T-helper 9 cell (primary cell): ENCODE measurements at regions not wholly inside any gene's neighbourhood (a gene's known extent, or its start where the extent isn't known, plus 50 kb on each side); places are given as distances from the start of the nearest gene placed in this dataset.

Experiments used
- DNase-seq: peaks from one replicate; pipeline ENCODE4 v3.0.0-alpha.2; 2020

- no peak for DNase-seq
Observed at GRCh38 chr5:110134963-110135935, 445.5 kb downstream of the MAN2A1 start.

DNA sequence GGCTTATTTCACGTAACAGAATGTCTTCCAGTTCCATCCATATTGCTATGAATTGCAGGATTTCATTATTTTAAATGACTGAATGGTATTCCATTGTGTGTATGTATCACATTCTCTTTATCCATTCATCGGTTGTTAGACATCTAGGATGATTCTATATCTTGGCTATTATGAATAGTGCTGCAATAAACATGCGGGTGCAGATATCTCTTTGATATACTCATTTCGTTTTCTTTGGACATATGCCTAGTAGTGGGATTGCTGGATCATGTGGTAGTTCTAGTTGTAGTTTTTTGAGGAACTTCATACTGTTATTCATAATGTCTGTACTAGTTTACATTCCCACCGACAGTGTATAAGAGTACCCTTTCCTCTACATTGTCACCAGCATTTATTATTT, 460.5 kb downstream of the MAN2A1 start:
- DNase-seq = no peak

- DNase-seq = no peak
Observed at GRCh38 chr5:110159202-110159601, 469.5 kb downstream of the MAN2A1 start.

DNA sequence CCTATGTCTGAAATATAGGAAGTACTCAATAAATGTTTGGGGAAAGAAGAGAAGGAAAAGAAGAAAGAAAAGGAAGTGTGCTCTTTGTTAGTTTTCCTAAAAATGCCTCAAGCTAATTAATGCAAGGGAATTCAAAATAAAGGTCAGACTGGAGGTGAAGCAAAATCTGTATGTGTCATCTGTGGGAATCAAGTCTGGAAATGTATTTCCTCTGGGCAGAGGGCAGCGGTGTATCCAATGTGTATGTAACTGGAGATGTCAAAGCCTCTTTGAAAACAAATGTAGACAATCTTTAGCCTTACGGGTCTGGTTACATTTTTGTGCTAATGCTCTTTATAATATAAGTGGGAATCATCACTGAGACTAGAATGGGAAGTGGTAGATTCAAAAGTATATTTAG, 471.4 kb downstream of the MAN2A1 start:
- DNase-seq = no peak

DNA sequence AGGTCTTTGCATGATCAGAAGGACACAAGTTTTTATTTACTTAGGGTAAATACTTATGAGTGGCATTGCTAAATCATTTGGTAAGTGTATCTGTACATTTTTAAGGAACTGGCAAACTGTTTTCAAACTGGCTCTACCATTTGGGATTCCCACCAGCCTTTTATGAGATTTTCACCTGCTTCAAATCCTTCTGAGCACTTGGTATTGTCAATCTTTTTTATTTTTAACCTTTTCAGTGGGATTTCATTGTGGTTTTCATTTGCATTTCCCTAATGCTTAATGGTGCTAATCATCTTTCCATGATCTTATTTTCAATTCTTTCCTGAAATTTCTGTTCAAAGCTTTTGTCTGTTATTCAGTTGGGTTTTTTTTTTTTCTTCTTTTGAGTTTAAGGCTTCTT, 475.6 kb downstream of the MAN2A1 start:
- DNase-seq = no peak

DNA sequence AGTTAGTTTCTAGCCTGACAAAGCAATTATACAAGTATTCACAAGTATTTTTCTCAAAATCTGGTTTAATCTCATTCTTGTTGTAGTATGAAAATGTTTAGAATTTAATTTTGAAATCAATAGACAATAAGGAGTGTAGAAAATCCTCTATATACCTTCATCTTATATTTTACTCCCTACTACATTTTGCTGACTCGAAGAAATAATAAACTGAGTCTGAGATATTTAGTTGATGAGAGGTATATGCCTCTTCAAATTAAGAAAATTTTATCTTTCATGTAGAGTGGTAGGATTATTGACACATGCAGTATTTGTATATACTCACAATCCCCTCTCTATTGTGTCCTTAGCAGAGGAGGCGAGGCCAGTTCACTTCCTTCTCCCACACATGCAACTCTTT, 477.7 kb downstream of the MAN2A1 start:
- DNase-seq = no peak

GRCh38 chr5:110169461-110169860, 479.7 kb downstream of the MAN2A1 start:
- DNase-seq = no peak

GRCh38 chr5:110177729-110178128, 488.0 kb downstream of the MAN2A1 start:
- DNase-seq = no peak

DNA sequence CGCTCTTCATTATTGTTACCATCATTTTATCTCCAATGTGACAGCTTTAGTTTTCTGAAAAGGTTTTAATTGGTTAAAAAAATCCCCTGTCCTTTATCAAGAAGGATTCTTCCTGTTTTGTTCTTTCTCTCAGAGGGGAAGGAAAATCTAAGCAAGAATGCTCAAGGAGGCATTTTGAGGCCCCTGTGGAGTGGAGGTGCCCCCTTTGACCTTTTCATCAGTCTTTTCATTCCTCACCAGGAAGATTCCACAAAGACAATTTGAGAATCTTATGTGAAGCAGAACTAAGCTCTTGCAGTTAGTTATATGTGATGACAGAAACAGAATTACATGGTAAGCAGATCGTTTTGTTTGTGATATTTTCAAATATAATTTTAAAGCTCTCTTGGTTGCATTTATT, 489.6 kb downstream of the MAN2A1 start:
- no peak for DNase-seq

- no peak for DNase-seq
Observed at GRCh38 chr5:110194191-110194590, 504.5 kb downstream of the MAN2A1 start.

GRCh38 chr5:110195288-110195687, 505.6 kb downstream of the MAN2A1 start:
- DNase-seq = no peak

DNA sequence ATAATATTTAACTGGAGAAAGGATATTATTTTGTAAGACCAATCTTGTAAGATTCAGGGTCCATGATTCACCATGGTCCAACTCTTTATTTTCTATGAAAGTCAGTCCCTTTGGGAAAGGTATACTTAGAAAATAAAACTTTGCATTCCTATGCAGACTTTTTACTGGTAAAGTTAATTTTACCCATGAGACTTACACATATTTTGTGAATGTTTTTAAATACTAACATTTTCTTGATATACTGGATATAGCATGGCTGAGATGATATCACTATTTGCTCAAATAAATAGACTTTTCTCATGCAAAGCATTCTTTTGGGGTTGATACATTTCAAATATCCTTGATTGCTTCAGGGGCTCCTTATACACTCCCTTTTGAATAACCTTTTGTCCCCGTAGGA, 512.1 kb downstream of the MAN2A1 start:
- DNase-seq = no peak

DNA sequence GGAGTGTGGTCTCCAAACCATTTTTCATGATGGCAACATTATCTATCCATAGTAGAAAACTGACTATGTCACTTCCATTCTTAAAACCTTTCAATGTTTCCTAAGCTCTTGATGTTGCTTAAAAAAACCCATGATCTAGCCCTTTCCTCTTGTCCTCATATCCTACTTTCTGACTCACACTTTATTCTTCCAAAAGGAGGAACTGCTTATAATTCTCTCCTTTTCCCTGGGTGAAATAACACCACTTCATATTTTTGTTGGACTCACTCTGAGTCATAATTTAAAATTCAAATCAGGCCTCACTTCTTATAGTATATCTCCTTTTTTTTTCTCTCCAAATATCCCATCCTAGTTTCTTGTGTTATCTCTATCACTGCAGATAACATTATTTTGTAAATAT, 513.9 kb downstream of the MAN2A1 start:
- no peak for DNase-seq

DNA sequence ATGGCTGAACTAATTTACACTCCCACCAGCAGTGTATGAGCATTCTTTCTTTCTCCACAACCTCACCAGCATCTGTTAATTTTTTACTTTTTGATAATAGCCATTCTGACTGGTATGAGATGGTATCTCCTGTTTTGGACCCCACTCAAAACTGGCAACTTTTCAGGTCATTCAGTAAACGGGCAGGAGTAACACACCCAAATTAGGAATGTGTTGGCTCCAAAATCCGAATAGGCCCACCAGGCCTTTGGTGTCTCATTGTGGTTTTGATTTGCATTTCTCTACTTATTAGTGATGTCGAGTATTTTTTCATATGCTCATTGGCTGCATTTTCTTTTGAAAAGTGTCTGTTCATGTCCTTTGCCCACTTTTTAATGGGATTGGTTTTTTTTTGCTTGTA, 517.1 kb downstream of the TMEM232 start:
- DNase-seq = no peak

- no peak for DNase-seq
Observed at GRCh38 chr5:110218981-110219380, 507.5 kb downstream of the TMEM232 start.

DNA sequence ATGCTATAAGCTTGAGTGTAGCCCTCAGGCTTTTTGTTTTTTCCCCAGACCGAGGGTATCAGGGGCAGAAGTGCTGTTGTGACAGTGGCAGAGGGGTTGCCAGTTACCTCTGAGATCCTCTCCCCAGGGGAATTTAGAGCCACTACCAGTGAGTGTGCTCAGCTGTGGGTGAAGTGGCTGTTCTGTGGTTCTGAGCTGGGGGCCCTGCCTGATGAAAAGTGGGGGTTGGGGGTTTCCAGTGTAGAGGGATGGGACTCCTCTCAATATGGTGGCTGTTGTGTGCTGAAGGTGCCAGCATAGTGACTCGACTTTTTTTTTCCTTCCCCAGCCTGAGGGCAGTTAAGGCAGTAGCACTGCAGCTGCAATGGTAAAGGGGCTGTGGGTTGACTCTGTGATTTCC, 506.7 kb downstream of the TMEM232 start:
- DNase-seq = no peak

DNA sequence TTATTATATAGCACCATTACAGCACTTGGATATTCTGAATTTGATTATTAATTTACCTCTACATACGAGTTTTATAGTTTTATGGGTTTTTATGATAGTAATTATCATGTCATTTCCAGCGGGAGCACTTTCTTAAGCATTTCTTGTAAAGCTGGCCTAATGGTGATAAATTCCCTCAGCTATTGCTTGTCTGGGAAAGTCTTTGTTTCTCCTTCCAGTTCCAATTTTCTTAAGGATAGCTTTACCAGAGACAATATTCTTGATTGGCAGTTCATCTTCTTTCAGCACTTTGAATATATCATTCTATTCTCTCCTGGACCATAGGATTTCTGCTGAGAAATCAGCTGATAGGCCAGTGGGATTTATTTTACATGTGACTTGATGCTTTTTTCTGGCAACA, 505.4 kb downstream of the TMEM232 start:
- DNase-seq = no peak

- no peak for DNase-seq
Observed at GRCh38 chr5:110224050-110224449, 502.4 kb downstream of the TMEM232 start.

DNA sequence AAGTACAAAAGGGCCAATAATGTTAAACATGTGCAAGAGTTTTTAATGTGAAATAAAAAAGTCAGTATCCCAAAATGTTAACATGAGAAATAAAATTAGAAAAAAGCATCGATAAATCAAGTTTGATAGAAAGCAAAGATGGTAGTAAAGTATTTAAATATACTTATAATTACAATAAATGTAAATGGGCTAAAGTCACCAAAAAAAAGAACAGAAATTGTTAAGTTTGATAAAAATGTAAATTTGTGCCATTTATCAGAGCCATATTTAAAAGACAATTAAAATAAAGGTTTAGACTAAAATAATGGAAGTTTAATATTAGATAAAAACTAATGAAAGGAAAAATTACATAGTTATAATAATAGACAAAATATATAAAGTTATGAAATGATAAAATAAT, 500.5 kb downstream of the TMEM232 start:
- no peak for DNase-seq

- DNase-seq = no peak
Observed at GRCh38 chr5:110239786-110240185, 486.7 kb downstream of the TMEM232 start.

- DNase-seq = no peak
Observed at GRCh38 chr5:110242950-110243349, 483.5 kb downstream of the TMEM232 start.

GRCh38 chr5:110248921-110249320, 477.6 kb downstream of the TMEM232 start:
- no peak for DNase-seq

DNA sequence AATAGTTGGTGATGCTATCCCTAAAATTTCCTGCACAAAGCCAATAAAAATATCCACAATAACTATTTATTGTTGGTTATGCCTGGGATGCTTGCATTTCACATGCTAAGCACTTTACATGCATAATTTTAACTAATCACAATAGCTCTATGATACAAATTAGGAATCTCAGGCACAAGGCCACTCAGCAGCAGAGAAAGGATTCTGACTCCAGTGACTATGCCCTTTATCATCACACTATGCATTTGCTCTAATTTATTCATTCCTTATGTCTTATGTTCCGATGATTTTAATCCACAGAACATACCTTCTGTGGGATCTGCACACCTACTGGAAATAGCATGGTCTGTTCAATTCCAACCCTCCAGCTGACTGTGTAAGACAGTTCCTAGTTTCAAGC, 476.1 kb downstream of the TMEM232 start:
- DNase-seq = no peak

GRCh38 chr5:110250755-110251154, 475.7 kb downstream of the TMEM232 start:
- no peak for DNase-seq

DNA sequence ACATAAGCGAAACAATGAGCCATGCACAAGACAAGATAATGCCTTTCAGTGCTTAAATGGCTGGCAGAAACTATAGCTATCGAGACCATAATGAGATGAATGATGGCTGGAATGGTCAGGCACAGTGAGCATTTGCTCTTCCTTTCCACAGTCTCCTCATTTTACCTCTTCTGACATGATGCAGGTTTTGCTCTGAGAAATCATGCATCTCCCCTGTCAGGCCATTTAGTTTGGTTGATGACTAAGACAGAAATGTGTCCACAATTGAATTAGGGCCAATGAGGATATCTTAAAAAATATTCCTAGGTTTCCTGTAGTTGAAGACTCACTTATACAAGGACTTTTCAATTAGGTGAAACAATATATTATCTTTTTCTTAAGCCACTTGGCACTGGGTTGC, 475.1 kb downstream of the TMEM232 start:
- DNase-seq = no peak
